Common myeloid progenitor, CD34-positive (primary cell): ENCODE measurements at regions not wholly inside any gene's neighbourhood (a gene's known extent, or its start where the extent isn't known, plus 50 kb on each side); places are given as distances from the start of the nearest gene placed in this dataset.
A peak's percentile ranks its signal among the peaks of the same experiment; 100 is the strongest.

Source experiments
- CTCF ChIA-PET: fragments of 350-600 bp; sonication (Branson Sonifier 250); formaldehyde crosslinking; loops from one replicate; lab custom pipeline; 2021; ENCODE audit warnings: antibody characterized with exemption; lab: Charles Lee
- POLR2A ChIA-PET: fragments of 350-600 bp; sonication (Branson Sonifier 250); formaldehyde crosslinking; loops from one replicate; lab custom pipeline; 2021; ENCODE audit warnings: antibody characterized with exemption; lab: Charles Lee
- DNase-seq, 3 donors: peaks; one replicate each; pipeline versions ENCODE4 v3.0.0 to v3.0.0-alpha.2; 2013
- H3K27ac ChIP-seq, 2 experiments: 1 replicate in 1 of 2; 2 replicates in 1 of 2; pipeline ENCODE4 v1.7.0; 2013; ENCODE audit warnings: inconsistent platforms in 2 of 2, low read length in 2 of 2, mild to moderate bottlenecking in 2 of 2, low read depth in 1 of 2, moderate library complexity in 1 of 2; ENCODE audit not compliant: severe bottlenecking in 2 of 2, insufficient read depth in 1 of 2, poor library complexity in 1 of 2
- H3K27me3 ChIP-seq, 5 experiments: replicated peaks in 2 of 5; 1 replicate in 3 of 5; 2 replicates in 2 of 5; pipeline versions ENCODE4 v1.6.1 to v1.7.0; 2013; ENCODE audit warnings: low read length in 4 of 5, mild to moderate bottlenecking in 2 of 5, moderate library complexity in 2 of 5, inconsistent platforms in 1 of 5; ENCODE audit not compliant: insufficient read depth in 5 of 5, control insufficient read depth in 4 of 5
- H3K36me3 ChIP-seq, 4 experiments: 1 replicate in 2 of 4; 2 replicates in 2 of 4; pipeline versions ENCODE4 v1.6.1 to v1.7.0; 2013; ENCODE audit warnings: low read length in 3 of 4, control low read depth in 1 of 4, mild to moderate bottlenecking in 1 of 4; ENCODE audit not compliant: control insufficient read depth in 4 of 4, insufficient read depth in 4 of 4
- H3K4me1 ChIP-seq, 4 experiments: 1 replicate in 3 of 4; 2 replicates in 1 of 4; pipeline versions ENCODE4 v1.6.1 to v1.7.1; 2013; ENCODE audit warnings: low read length in 3 of 4, mild to moderate bottlenecking in 3 of 4, control low read depth in 1 of 4, inconsistent platforms in 1 of 4, moderate library complexity in 1 of 4; ENCODE audit not compliant: control insufficient read depth in 4 of 4, insufficient read depth in 4 of 4; ENCODE audit errors: control extremely low read depth in 1 of 4
- H3K4me3 ChIP-seq, 7 experiments: 1 replicate in 4 of 7; 2 replicates in 3 of 7; pipeline versions ENCODE4 v1.5.1 to v1.7.0; 2013; ENCODE audit warnings: mild to moderate bottlenecking in 7 of 7, low read length in 6 of 7, moderate library complexity in 6 of 7, inconsistent platforms in 2 of 7, low read depth in 2 of 7, control low read depth in 1 of 7; ENCODE audit not compliant: insufficient read depth in 4 of 7, control insufficient read depth in 1 of 7; ENCODE audit errors: extremely low read depth in 1 of 7
- H3K9me3 ChIP-seq, 5 experiments: 1 replicate in 4 of 5; 2 replicates in 1 of 5; pipeline versions ENCODE4 v1.6.1 to v1.7.1; 2013; ENCODE audit warnings: low read length in 4 of 5, mild to moderate bottlenecking in 2 of 5, inconsistent platforms in 1 of 5, low read depth in 1 of 5, moderate library complexity in 1 of 5; ENCODE audit not compliant: control insufficient read depth in 4 of 5, insufficient read depth in 2 of 5; ENCODE audit errors: control extremely low read depth in 1 of 5
- WGBS: methylation state at CpG from one replicate; pipeline ENCODE4 v1.1.5; 2013; ENCODE audit not compliant: insufficient coverage; 5-methylcytosine and 5-hydroxymethylcytosine counted together

GRCh38 chr2:88870267-88870839 lies 178.9 kb downstream of the RPIA start:
- no peak for DNase-seq
- CTCF ChIA-PET = interaction anchor here (0.9 to 6.9 kb wide), 6 partner anchors 8 to 38 kb away, joined by 3 to 71 read pairs (median 4); no protein-coding TSS in a partner anchor
- Histone ChIP-seq H3K4me1 (peaks cover 23 to 56% (median 34%) of the 10 kb centered on the region in 4 experiments), H3K4me3 (no peak overlapping the region), H3K9me3 (no peaks in the 10 kb centered on the region), H3K36me3 (no peaks in the 10 kb centered on the region), H3K27me3 (no peaks in the 10 kb centered on the region), H3K27ac (no peak overlapping the region)
- no CpG with 5 or more reads among the region's 2 CpGs for WGBS
- POLR2A ChIA-PET = no interaction called here

DNA sequence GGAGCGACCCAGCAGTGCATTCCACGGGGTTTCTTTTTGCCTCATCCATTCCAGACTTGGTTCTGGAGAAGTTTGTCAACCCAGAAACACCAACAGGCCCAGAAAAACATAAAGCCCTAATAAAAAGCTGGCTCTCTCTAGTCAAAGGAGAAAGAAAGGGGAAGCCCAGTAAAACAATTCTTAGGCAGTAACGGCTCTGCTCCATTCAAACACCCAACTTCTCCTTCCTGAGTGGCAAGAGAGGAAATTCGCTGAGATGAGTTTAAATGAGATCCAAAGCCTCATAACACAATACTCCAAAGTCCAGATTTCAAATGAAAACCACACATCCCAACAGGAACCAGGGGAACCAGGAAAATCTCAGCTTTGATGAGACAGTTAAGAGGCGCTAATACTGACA lies 179.9 kb downstream of the RPIA start:
- peaks cover 13 to 46% (median 24%) of the 10 kb centered on the region in 4 experiments for H3K4me1 ChIP-seq
- H3K27me3 ChIP-seq = no peaks in the 10 kb centered on the region
- H3K9me3 ChIP-seq = no peaks in the 10 kb centered on the region
- H3K27ac ChIP-seq = no peak overlapping the region
- POLR2A ChIA-PET = no interaction called here
- WGBS = 12% methylated on average over 3 of the region's 5 CpGs
- no peaks in the 10 kb centered on the region for H3K36me3 ChIP-seq
- CTCF ChIA-PET = interaction anchor here (0.8 to 6.9 kb wide), 8 partner anchors 9 to 133 kb away, joined by 3 to 71 read pairs (median 3); no protein-coding TSS in a partner anchor
- peak in 2 of 3 donors; percentile 72 to 78 for DNase-seq
- H3K4me3 ChIP-seq = peak overlapping the region in 1 of 7 experiments; percentile 28

DNA sequence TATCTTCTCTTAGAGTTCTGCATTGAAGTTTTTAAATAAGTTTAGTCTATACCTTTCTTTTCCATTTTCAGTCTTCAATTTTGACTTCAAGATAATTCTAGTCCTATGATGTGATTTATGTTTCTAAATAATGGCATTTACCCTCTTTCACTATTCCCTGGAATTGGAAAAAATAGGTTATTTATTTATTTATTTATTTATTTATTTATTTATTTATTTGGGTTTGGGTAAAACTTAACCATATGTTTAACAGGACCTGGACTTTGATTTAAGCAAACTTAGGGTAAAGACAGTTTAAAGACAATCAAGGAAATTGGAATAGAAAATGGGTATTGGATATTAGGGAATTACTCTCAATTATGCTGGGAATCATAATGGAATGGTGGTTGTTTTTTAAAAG lies 182.1 kb downstream of the RPIA start:
- Histone ChIP-seq H3K4me1 (peaks cover 4 to 31% (median 10%) of the 10 kb centered on the region in 4 experiments), H3K36me3 (no peaks in the 10 kb centered on the region), H3K27me3 (no peaks in the 10 kb centered on the region), H3K9me3 (no peaks in the 10 kb centered on the region), H3K4me3 (no peak overlapping the region), H3K27ac (no peak overlapping the region)
- ChIA-PET POLR2A (no interaction called here), CTCF (interaction anchor here (0.9 to 6.9 kb wide), 15 partner anchors 9 to 134 kb away, joined by 3 to 71 read pairs (median 6); no protein-coding TSS in a partner anchor)
- DNase-seq = no peak

DNA sequence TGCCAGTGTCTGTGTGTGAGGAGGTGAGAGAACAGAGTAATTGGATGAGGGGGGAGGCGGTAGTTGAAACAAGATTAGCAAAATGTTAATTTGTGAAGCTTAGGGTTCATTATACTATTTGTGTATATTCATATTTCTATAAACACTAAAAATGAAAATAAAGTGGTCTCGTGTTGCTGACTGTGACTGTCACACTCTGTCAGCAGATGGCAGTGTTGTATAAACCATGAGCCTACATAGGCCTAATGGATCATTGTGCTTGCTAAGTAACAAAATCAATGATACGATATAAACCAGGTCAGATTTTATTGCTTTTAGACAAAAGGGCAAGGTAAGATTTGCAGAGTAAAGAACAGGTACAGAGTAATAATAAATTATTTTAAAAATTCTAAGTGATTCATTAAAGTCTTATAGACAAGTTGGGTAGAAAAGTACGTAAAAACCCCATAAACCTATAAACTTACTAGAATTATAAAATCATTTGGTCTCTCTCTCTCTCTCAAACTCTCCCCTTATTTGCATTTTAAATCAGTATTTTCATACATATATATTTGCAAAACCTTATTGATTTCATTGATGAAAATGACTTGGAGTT lies 182.7 kb downstream of the RPIA start:
- DNase-seq = peak; percentile 74 to 85 (median 80)
- no peak overlapping the region for H3K4me3 ChIP-seq
- H3K9me3 ChIP-seq = no peaks in the 10 kb centered on the region
- no peaks in the 10 kb centered on the region for H3K27me3 ChIP-seq
- CTCF ChIA-PET = interaction anchor here (0.9 to 6.9 kb wide), 21 partner anchors 8 to 279 kb away, joined by 3 to 71 read pairs (median 5); no protein-coding TSS in a partner anchor
- H3K4me1 ChIP-seq = peaks cover 4 to 25% (median 10%) of the 10 kb centered on the region in 4 experiments
- WGBS = 0% methylated on average over 1 of the region's 4 CpGs
- no peaks in the 10 kb centered on the region for H3K36me3 ChIP-seq
- POLR2A ChIA-PET = no interaction called here
- no peak overlapping the region for H3K27ac ChIP-seq

DNA sequence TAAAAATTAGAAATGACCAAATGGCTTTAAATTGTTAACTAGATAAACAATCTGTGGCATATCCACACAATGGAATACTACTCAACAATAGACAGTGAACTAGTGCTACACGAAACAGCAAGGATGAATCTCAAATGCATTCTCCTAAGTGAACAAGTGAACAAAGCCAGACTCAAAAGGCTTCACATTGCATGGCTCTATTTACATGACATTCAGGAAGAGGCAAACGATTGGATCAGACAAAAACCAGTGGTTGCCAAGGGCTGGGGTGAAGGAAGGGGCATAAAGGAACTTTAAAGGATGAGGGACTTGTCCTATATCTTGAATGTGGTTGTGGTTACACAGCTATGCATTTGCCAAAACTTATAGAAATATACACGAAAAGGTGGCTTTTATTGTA lies 184.3 kb downstream of the RPIA start:
- H3K27ac ChIP-seq = no peak overlapping the region
- no peak for DNase-seq
- no peaks in the 10 kb centered on the region for H3K9me3 ChIP-seq
- no peak overlapping the region for H3K4me3 ChIP-seq
- H3K4me1 ChIP-seq = peaks cover 4 to 23% (median 12%) of the 10 kb centered on the region in 4 experiments
- 29% methylated on average over 1 of the region's 3 CpGs for WGBS
- H3K36me3 ChIP-seq = no peaks in the 10 kb centered on the region
- H3K27me3 ChIP-seq = no peaks in the 10 kb centered on the region
- POLR2A ChIA-PET = no interaction called here
- CTCF ChIA-PET = interaction anchor here (0.6 to 6.9 kb wide), 14 partner anchors 9 to 966 kb away, joined by 3 to 71 read pairs (median 4); no protein-coding TSS in a partner anchor

DNA sequence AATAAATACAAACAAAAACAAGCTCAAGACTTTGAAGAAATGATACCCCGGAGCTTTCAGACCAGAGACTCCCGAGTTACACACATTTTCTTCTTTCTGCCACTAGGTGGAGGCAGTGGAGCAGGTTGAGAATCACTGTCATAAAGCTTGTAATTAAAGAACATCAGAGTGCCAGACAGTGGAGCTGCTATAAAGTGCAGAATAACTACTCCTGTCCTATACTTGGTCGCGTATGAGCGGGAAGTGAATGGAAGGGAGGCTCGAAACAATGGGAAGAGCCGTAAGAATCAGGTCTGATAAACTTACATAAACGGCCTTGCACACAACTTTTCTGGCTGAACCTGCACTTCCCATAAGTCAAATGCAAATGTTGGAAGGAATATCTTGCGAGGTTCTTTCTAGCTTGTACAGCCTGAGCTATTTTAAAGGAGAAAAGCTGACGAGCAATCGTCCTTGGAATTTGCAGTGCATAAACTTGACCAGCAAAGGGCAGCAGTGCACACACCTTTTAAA lies 189.0 kb downstream of the RPIA start:
- ChIA-PET POLR2A (no interaction called here), CTCF (interaction anchor here (0.7 to 3.7 kb wide), 40 partner anchors 8 to 272 kb away, joined by 3 to 37 read pairs (median 6); no protein-coding TSS in a partner anchor)
- Histone ChIP-seq H3K9me3 (no peaks in the 10 kb centered on the region), H3K4me3 (peak overlapping the region in 6 of 7 experiments; percentile 40 to 77 (median 61)), H3K27ac (no peak overlapping the region), H3K27me3 (no peaks in the 10 kb centered on the region), H3K36me3 (no peaks in the 10 kb centered on the region), H3K4me1 (peaks cover 9 to 20% (median 12%) of the 10 kb centered on the region in 4 experiments)
- 2% methylated on average over 10 of the region's 11 CpGs for WGBS
- DNase-seq = peak; percentile 84 to 90 (median 88)

DNA sequence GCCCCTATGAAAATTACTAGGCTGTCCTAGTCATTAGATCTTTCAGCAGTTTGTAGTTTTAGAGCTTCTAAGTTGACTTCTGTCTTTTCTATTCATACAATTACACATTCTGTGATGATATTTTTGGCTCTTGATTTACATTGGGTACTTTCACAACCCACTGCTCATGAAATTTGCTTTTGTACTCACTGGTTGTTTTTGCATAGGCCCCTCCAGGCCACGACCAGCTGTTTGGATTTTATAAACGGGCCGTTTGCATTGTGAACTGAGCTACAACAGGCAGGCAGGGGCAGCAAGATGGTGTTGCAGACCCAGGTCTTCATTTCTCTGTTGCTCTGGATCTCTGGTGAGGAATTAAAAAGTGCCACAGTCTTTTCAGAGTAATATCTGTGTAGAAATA lies 193.8 kb downstream of the RPIA start:
- peaks cover 13 to 39% (median 28%) of the 10 kb centered on the region in 4 experiments for H3K4me1 ChIP-seq
- no peaks in the 10 kb centered on the region for H3K9me3 ChIP-seq
- ChIA-PET CTCF (interaction anchor here (0.9 to 2.3 kb wide), 5 partner anchors 9 to 53 kb away, joined by 3 to 9 read pairs (median 4); no protein-coding TSS in a partner anchor), POLR2A (no interaction called here)
- no peaks in the 10 kb centered on the region for H3K36me3 ChIP-seq
- no peaks in the 10 kb centered on the region for H3K27me3 ChIP-seq
- H3K27ac ChIP-seq = peak overlapping the region in 1 of 2 experiments; percentile 12
- peak in 1 of 3 donors; percentile 17 for DNase-seq
- 67% methylated on average over 3 of the region's 3 CpGs for WGBS
- H3K4me3 ChIP-seq = no peak overlapping the region
